Activated CD4-positive, CD25-positive, alpha-beta regulatory T cell treated with anti-CD3 and anti-CD28 coated beads, Interleukin-2, amount 50 U/mL, for 72 hours (primary cell): ENCODE measurements at regions not wholly inside any gene's neighbourhood (a gene's known extent, or its start where the extent isn't known, plus 50 kb on each side); places are given as distances from the start of the nearest gene placed in this dataset.

Experiments used
- DNase-seq: peaks from one replicate; pipeline ENCODE4 v3.0.0; 2021

DNA sequence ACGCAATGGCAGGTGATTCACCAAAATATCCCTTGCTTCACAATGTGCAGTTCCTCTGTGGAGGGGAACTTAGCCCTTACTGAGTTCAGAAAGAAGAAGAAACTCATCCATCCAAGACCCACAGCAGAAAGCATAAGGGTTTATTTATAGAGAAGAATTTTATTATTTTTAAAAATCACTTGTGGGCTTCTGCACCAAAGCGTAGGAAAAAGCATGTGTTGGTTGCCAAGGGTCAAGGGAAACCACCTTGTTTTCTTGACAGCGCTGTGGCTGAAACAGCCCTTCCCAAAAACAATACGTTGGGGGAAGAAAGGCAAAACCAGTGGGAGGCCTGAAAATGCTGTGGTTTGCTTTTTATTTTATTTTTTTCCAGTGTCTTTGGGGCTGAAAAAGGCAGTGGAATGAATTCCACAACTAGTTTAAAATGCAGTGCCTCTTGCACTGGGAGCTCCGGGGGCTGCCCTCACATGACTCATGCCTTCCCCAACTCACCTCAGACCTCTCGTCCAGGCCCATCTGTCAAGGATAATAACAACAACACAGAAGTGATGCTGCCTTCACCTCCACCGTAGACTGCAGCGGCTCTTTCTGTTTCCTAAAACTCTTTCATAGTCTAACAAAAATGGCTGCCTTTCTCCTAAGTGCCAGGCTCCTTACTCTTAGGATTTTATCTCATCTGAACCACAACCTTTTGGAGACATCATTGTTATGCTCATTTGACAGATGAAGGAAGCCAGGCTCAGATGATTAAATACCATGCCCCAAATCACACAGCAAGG, 224.2 kb upstream of the JUN start:
- no peak for DNase-seq

DNA sequence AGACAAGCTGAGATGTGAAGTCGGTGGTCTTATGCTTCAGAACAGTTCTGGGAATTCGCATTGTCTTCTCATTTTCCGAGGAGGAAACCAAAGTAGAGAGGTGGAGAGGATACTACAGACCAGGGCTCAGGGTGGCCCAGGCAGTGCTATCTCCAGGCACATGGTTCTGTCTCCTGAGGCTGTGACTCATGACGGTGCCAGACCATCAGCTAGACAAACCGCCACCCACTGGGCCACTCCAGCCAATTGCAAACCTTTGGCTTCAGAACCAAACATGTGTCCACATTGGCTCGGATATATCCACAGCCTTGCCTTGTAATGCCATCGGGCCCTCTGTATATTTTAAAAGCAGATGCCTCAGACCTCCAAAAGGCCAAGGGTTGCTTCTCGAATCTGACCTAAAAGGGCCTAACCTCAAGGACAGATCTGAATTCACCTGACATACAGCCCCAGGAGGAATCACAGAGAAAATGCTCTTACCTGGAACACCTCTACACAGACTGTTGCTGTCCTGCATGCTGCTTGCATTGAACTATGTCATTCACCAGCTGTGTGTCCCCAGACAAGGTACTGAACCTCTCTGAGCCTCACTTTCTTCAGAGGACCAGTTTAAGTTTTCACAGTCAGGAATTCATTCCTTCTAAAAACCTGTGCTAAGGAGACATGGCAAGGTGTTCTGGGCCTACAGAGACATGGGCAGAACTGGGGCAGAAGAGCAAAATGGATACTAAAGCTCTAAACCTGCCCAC, 224.9 kb upstream of the JUN start:
- DNase-seq = no peak

DNA sequence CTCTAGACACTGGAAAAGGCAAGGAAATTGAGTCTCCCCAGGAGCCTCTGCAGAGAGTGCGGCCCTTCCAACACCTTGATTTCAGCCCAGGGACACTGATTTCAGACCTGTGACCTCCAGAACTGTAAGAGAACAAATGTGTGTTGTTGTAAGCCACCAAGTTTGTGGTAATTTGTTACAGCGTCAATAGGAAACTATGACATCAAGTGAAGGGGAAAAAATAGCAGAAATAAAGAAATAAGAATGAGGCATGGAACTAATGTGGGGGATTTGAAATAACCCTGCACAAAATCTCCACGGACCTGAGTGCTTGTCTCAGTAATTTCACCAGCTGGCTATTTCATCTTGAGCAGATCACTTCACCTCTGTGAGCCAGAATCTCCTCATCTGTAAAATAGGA, 227.8 kb upstream of the JUN start:
- no peak for DNase-seq

DNA sequence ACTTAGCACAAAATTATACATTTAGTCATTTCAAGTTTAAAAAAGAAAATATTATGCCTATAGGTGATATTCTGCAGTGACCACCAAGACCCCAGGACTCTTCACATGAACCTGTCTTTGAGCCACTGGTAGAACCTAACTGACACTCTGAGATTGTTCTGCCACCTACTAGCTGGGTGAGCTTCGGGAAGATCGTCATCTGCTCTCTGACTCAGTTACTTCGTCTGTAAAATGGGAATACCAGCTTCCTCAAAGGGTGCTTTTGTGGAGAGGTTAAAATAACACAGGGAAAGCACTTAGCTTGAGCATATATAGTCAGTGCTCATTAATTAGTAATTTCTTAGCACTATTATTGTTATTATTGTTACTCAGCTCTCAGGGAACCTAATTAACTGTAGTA, 228.5 kb upstream of the JUN start:
- no peak for DNase-seq

DNA sequence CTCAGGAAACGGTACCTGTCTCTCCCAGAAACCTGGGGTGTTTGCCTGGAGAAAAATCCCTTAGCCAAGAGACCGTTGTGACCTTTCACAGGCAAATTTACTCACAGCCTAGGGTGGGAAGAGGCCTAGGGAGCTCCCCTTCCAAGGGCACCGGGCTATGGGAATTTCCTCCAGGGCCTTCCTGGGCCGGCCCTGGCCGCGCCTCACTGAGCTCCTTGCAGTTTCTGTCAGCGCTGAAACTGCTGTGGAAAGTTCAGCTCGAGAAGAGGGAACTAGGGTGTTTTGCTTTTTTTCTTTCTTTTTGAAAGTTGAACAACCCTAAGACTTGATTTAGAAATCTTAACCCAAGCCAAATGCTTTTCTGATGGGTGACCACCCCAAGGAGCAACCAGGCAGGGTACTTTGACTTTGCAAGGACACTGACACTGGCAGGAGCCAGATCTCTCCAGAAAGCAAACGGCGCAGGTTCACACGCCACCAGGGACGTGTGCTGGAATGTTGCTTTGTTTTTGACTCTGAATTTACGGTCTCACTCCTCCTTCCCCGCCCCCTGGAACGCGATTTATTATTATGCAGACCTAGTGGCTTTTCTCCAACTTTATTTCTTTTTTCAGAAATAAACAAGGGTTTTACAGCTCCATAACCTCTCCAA, 229.6 kb upstream of the JUN start:
- DNase-seq = no peak

DNA sequence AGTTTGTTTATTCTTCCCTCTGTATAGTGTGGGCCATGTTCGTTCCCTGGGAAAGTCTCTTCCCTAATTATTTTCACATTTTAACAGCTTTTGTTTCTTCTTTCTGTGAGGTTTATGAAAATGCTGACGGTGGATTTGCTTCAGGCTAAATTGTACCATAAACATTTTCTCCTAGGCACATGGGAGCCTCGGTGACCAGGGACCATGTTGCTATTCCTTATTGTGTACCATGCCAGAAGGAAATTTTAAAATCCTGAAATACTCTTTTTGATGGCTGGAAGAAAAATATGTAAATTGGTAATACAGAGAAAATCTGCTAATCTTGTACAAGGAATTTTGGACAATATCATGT, 230.1 kb upstream of the JUN start:
- no peak for DNase-seq

DNA sequence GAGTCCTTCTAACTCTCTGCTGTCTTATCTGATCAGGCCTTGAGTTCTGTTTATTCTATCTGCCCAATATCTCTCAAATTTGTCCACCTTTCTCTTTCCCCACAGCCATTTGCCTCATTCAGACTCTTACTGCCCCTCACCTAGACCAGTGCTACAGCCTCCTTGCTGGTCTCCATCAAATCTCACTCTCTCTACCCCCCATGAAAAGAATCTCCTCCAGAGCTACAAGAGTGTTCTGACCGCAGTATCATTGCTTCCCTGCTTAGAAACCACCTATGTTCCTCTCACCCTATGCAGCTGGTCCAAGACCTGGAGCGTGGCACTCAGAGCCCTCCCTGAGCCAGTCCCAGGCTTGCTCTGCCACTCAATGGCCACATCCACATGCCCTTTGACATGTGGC, 231.0 kb upstream of the JUN start:
- no peak for DNase-seq

DNA sequence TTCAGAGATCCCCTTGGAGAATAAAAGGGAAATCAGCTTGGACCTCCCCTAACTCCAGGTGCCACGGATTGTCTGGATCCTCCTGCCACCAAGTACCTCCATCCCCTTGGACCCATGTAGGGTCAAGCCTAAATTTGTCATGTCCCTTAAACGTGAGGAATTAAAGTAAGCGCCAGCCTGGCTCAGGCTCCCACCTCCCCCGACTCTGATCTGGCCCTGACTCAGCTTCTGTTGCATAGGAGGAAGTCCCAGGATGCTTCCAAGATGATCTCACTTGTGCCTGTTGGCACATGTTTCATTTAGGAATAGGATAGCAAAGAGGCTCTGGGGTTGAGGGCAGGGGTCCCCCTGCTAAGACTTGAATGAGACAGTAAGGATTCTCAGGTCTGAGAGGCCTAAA, 231.9 kb upstream of the JUN start:
- DNase-seq = no peak

DNA sequence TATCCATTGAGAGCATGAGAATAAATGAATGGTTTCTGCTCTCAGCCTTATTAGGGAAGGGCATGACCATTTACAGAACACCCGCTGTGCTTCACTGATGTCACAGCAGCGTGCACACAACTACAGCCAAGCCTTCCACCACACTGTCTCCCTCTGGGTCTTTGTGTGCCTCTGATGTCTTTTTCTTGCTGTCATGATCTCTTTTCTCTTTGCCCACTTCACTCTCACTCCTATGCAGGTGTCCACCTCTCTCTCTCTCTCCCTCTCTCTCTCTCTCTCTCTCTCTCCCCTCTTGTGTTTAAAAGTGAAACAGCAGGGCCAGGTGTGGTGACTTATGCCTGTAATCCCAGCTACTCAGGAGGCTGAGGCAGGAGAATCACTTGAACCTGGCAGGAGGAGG, 232.5 kb upstream of the JUN start:
- DNase-seq = no peak

DNA sequence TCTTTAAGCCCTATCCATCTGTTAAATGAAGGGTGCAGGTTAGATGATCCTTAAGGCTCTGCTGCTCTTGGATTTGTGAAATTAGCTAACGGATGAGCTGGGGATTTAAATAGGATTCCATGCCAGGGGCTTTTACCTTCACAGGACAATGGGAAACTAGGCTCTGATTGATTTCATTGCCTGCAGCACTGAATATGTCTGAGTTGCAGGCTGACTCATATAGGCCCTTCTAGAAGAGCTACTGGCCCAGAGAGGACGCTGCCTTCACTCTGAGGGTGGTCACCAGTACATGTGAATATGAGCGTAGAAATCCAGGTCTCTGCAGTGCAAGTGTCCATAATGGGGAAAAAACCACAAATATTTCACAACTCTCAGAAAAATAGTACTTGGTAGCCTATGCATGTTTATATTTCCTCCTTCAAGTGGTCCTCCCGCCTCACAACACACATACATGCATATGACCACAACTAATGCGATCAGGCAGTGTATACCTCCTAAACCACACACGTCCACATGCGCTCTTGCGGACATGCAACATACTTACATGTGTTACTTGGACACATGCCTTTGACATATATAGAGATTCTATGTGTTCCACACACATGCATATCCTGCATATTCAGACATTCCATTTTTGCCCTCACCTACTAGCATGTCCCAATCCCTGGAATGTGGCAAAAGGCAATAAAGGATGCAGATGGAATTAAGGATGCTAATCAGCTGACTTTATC, 233.8 kb upstream of the JUN start:
- no peak for DNase-seq

DNA sequence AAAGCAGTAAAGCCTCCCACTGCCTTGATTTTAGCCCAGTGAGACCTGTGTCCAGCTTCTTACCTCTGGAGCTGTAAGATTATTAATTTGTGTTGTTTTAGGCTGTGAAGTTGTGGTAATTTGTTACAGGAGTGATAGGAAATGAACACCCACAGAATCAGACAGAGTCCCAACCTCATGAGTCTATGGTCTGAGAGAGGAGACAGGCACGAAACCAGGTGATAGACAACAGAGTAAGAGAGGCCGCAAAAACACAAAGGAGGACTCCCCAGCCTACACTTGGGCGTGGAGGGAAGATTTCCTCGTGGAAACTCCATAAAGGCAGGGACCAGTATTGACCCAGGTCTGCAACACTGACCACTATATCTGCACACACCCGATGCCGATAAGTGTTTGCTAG, 234.6 kb upstream of the JUN start:
- DNase-seq = no peak

DNA sequence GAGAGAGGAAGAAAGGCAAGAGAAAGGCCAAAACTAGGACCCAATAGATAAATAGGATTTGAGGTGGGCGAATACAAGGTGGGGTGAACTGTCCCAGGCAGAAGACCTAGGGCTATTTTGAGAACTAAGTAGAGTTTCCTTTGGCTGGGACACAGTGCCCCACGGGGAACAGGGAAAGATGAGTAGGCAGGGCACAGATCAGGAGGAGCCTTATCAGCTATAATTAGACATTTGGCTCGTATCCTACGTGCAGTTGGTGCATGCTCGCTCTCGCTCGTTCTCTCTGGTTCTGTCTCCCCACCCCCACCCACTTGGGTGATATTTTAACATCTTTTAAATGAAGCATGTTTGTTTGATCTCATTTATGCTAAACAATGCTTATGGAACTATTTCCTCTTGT, 235.0 kb upstream of the JUN start:
- DNase-seq = no peak

DNA sequence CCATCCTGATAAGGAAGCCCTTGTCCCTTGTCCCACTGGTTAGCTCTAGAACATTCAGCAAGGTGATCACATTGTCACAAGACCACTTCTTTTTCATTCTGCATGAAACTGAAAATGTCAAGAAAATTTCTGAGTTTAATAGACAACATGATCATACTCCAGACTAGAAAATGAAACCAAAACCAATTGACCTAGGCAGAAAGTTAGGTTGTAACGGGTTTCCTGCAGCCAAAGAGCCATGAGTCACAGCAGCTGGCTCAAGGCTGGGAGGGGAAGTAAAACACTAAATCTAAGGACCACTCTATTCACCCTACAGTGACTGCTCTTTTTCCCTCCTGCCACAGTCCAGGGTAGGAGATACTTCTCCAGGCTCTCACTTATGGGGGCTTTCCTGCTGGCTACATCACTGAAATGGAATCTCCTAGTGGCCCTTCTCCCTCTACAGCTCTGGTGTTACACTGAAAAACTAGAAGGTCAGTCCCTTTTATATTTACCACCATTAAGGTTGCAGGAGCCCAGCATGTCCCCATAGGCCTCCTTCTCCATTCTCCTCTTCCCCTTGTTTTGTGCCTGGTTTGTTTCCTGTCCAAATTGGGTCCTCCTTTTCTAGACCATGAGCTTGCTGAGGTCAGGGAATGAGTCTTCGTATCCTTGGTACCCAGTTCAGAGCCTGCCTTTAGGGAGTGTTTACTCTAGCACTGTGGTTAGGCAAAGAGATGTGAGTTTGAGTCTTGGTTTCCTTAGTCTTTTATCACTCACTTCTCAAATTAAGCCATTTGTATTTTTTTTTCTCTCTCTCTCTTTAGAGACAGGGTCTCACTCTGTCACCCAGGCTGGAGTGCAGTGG, 236.5 kb upstream of the JUN start:
- peak; percentile 40 for DNase-seq

DNA sequence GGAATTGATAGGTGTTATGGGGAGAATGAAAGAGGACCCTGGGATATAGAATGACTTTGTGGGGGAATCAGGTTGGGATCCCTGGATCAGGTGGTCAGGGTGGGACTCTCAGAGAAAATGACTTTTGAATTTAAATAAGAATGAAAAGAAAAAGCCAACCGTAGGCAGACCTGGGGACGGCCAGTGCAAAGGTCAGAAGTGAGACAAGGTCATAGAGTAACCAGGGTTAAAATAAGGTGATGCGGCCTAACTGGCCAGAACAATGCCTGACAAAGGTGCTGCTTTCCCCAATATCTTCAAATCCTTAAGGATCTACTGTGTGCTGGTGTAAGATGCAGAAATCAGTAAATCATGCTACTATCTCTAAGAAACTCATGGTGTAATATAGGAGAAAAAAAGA, 238.4 kb upstream of the JUN start:
- DNase-seq = no peak

DNA sequence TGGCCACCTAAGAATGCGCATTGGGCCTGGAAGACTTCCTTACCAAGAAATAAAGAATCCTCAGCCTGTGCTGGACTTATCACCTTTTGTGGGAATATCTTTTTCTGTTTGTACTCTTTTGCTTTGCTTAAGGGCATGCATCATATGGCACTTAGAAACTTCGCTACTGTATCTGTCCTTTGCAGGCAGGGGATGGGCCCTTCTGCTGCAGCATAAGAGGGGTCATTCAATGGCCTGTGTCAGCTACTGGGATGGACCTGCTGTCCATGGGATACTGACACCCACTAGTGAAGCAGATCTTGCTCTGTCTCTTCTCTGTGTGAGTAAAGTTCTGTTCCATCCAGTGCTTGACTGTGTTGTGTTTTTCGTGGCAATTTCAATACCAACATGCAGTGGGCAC, 239.0 kb upstream of the JUN start:
- no peak for DNase-seq

DNA sequence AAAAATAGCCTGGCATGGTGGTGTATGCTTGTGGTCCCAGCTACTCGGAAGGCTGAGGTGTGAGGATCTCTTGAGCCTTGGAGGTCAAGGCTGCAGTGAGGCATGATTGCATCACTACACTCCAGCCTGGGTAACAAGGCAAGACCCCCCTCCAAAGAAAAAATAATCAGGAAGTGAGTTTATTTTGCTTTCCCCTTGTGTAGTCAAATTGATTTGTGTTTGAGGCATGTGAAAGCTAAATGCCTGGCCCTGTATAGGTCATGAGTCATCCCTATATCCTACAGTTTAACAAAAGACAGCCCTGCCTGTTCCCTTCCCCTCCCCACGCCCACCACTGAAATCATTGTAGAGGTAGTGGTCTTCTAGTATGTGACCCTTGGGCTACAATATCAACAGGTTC, 241.4 kb upstream of the JUN start:
- no peak for DNase-seq

DNA sequence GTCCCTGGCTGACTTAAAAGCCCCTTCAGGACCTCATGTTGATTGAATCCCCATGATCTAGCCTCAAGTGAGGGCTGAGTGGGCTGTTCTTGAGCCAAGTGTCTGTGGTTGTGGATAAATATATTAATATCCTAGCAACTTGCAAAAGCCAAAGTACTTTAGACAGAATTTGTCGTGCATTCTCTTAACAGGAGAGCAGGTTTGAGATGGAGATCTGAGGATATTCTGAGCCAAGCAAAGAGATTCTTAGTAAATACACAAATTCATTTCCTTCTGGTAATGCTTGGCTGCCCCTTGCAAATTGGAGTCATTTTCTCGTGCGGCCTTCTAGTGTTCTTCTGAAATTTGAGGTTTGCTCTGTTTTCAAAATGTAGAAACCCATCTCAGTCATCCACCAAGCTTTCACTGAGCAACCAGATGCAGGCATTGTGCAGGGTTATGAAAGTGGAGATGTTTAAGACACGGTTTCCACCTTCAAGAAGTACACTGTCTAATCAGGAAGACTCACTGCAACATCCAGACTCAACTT, 242.1 kb upstream of the JUN start:
- DNase-seq = no peak

DNA sequence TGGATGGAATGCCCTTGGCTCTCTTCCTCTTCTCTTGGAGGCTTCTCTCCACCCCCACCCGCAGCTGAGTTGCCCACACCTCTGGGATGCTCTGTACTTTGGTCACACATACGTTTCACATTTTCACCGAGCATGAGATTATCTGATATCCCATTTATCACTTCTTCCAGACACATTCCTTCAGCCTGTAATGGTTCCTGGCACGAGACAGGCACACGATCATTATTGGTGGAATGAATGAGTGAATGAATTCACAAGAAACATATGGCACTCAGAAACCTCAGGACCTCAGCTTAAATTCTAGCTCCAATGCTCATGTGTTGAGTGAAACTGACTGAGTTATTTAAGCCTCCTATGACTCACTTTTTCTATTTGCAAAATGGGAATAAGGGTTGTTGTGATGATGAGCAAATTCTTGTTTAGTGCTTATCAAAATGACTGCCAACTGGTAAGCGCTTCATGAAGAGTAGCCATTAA, 242.7 kb upstream of the JUN start:
- DNase-seq = no peak

DNA sequence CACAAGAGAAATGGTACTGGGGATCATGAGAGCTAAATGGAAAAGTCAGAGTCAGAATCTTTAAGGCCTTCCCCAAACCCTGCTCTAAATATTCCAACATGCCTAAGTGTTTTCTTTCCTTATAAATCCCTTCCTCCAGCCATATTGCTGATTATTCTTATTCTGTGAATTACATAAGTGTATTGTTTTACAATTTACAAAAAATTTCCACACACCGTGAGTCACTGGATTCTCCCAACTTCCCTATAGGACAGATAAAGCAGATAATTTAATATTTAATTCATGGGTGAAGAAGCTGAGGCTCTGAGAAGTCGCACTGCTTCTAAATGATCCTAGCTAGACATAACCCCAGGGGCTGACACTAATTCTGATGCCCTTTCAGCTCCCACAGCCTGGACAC, 243.3 kb upstream of the JUN start:
- DNase-seq = no peak

DNA sequence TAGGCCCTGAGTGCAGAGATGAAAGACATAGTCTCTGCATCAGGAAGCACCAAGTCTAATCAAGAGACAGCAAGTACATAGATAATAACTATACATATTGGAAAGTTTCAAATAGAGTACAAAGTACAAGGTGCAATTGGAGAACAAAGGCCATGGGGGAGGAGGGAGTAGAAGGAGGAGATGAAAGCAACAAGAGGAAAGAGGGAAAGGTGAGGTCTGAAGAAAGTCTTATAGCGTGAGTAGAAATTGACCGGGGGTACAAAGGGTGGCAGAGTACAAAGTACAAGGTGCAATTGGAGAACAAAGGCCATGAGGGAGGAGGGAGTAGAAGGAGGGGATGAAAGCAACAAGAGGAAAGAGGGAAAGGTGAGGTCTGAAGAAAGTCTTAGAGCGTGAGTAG, 244.2 kb upstream of the JUN start:
- DNase-seq = no peak

DNA sequence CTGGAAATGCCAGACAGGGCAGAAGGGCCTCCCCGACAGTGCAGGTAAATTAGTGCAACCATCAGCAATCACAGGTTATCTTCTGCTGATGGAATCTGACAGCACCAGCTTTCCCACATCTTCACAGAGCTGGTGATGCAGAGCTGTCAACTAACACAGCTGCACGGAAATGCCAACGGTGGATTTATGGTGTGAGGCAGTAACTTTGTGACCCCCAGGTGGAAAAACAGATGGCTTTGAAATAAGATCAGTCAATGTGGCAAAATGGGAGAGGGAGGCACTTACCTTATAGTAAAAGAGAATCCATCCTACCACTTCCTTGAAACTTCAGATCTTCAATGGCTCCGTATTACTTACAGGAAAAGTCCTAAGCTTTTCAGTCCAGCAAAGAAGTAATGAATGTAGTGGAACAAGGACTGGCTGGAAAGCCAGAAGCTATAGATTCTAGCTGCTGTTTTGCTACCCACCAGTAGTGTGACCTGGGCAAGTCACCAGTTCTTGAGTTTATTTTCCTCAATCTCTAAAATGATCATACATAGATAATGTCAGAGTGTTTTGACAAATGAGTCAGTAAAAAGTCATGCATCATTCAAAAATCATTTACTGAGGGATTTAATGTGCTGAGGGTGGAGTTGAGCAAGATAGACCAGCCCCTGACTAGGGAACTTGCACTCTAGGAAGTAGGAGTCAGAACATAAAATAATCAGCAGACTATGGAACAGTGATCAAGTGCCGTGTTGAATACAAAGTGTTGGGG, 245.7 kb upstream of the JUN start:
- DNase-seq = no peak

DNA sequence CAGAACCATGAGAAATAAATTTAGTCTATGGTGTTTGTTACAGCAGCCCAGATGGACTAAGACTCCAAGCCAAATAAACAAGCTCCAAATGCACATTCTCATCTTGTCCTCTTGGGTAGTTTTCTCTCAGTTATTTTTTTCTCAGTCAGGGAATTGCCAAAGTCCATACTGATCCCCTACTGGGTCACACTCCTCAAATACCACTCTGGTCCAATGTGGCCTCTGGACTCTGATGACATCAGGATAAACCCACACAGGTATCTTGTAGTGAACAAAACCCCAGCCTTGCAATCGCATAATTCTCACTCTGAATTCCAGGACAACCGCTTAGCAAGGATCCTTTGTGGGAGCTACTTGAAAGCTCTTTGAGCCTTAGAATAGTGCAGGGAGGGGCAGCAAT, 248.4 kb upstream of the JUN start:
- DNase-seq = no peak
